Peyer's patch (tissue), 4 donors: ENCODE measurements at regions not wholly inside any gene's neighbourhood (a gene's known extent, or its start where the extent isn't known, plus 50 kb on each side); places are given as distances from the start of the nearest gene placed in this dataset.

Source experiments
- DNase-seq, 3 donors: peaks; one replicate each; pipeline ENCODE4 v3.0.0-alpha.2; 2017 to 2019
- H3K27ac ChIP-seq, 4 donors: fragments of 200-600 bp; sonication (generic); one replicate each; pipeline ENCODE4 v1.5.1; 2016 to 2019
- H3K27me3 ChIP-seq, 2 donors: fragments of 200-600 bp; sonication (generic); one replicate each; pipeline ENCODE4 v1.5.1; 2019
- H3K36me3 ChIP-seq, 3 donors: fragments of 200-600 bp; sonication (generic); one replicate each; pipeline ENCODE4 v1.5.1; 2016 to 2019
- H3K4me1 ChIP-seq, 4 donors: fragments of 200-600 bp; sonication (generic); one replicate each; pipeline ENCODE4 v1.5.1; 2016 to 2019
- H3K4me3 ChIP-seq, 4 donors: fragments of 200-600 bp; sonication (generic); 1 replicate in 3 of 4; 2 replicates in 1 of 4; pipeline ENCODE4 v1.5.1; 2016 to 2019; ENCODE audit warnings: mild to moderate bottlenecking in 1 of 4
- H3K9me3 ChIP-seq, 4 donors: fragments of 200-600 bp; sonication (generic); one replicate each; pipeline ENCODE4 v1.5.1; 2016 to 2019; ENCODE audit warnings: mild to moderate bottlenecking in 1 of 4
- POLR2A ChIP-seq, 2 donors: fragments of 450-650 bp; IDR thresholded peaks; one replicate each; pipeline ENCODE4 v1.5.1; 2017; ENCODE audit warnings: antibody characterized with exemption in 2 of 2, mild to moderate bottlenecking in 2 of 2, moderate library complexity in 2 of 2
- TF ChIP-seq, protein P1 (sequence below), 6 experiments: fragments of 450-650 bp in 4 of 6; fragments of 200-600 bp in 2 of 6; sonication (generic) in 1 of 6; IDR thresholded peaks; one replicate each; pipeline ENCODE4 v1.5.1; 2017 to 2019; ENCODE audit warnings: antibody characterized with exemption in 6 of 6, mild to moderate bottlenecking in 3 of 6, moderate library complexity in 1 of 6

DNA sequence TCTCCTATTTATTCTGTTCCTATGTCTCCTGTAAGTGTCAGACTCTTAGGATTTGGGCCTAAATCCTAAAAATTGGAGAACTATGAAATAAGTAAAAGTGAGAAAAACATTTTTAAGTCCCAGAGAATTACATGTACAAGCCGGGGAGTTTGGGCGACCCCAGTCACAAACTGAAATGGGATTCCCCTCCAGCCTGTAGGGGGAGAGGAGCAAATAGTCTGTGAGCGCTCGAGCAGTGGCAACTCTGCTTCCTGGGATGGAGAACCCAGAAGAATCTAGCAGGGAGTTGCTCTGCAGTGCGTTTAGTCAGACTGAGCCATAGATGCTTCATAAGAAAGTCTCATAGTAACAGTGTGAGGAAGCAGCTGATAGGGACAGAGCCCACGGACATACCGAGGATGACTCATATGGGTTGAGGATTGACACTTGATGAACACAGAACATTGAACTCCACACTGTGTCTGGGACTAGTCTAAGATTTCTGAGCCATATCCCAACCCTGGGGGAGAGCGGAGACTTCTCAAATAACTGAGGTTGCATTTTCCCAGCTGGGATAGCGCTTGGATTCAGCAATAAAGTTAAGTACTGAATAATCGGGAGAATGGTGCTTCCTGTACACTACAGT, 437.2 kb downstream of the BCKDHB start:
- no peak overlapping the region for H3K4me3 ChIP-seq
- DNase-seq: no peak
- TF ChIP-seq POLR2A (IDR thresholded peaks at IDR 0.05): no peak
- TF ChIP-seq, protein P1, sequence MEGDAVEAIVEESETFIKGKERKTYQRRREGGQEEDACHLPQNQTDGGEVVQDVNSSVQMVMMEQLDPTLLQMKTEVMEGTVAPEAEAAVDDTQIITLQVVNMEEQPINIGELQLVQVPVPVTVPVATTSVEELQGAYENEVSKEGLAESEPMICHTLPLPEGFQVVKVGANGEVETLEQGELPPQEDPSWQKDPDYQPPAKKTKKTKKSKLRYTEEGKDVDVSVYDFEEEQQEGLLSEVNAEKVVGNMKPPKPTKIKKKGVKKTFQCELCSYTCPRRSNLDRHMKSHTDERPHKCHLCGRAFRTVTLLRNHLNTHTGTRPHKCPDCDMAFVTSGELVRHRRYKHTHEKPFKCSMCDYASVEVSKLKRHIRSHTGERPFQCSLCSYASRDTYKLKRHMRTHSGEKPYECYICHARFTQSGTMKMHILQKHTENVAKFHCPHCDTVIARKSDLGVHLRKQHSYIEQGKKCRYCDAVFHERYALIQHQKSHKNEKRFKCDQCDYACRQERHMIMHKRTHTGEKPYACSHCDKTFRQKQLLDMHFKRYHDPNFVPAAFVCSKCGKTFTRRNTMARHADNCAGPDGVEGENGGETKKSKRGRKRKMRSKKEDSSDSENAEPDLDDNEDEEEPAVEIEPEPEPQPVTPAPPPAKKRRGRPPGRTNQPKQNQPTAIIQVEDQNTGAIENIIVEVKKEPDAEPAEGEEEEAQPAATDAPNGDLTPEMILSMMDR (IDR thresholded peaks at IDR 0.05): no peak
- no peaks in the 10 kb centered on the region for H3K36me3 ChIP-seq
- no peaks in the 10 kb centered on the region for H3K4me1 ChIP-seq
- H3K9me3 ChIP-seq: no peaks in the 10 kb centered on the region
- no peak overlapping the region for H3K27ac ChIP-seq
- no peaks in the 10 kb centered on the region for H3K27me3 ChIP-seq

DNA sequence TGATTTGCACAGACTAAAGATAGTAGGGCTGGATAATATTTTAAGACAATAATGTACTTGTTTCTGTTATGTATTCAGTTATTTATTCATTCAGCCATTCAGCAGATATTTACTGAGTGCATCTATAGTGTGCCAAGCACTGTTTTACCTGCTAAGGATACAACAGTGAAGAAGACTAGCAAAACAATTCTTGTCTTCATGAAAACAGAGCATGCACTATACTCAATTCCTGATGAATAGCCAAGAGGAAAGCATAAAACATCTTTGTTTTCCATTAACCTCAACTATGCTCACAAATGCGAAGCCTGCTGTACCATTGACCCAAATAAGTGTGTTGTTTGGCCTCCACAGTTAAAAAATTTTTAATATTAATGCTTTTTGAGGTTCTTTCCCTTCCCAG, 436.7 kb downstream of the BCKDHB start:
- Histone ChIP-seq H3K36me3 (no peaks in the 10 kb centered on the region), H3K9me3 (no peaks in the 10 kb centered on the region), H3K27me3 (no peaks in the 10 kb centered on the region), H3K4me3 (no peak overlapping the region), H3K27ac (no peak overlapping the region), H3K4me1 (no peaks in the 10 kb centered on the region)
- TF ChIP-seq, protein P1 (IDR thresholded peaks at IDR 0.05): no peak
- no peak for TF ChIP-seq POLR2A (IDR thresholded peaks at IDR 0.05)
- no peak for DNase-seq

DNA sequence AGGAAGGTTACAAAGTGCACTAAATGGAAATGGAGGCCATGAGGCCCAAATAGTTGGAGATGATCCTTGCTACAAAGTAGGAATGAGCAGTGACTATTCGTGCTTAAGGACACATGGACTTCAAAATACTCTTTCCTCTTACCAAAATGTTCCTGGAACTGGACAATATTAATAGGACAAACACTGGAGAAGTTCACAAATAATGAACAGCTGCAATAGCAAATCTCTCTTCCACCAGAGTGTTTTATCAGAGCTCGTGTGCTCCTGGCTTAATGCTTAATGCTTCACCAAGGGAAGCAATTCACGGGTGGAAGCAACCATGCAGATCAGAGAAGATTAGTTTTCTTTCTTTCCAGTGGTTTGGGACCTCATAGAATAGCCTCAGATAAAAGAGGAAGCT, 435.4 kb downstream of the BCKDHB start:
- no peaks in the 10 kb centered on the region for H3K36me3 ChIP-seq
- H3K4me1 ChIP-seq: no peaks in the 10 kb centered on the region
- H3K9me3 ChIP-seq: no peaks in the 10 kb centered on the region
- no peak for TF ChIP-seq POLR2A (IDR thresholded peaks at IDR 0.05)
- TF ChIP-seq, protein P1 (IDR thresholded peaks at IDR 0.05): no peak
- no peak overlapping the region for H3K4me3 ChIP-seq
- no peak for DNase-seq
- no peaks in the 10 kb centered on the region for H3K27me3 ChIP-seq
- H3K27ac ChIP-seq: no peak overlapping the region

DNA sequence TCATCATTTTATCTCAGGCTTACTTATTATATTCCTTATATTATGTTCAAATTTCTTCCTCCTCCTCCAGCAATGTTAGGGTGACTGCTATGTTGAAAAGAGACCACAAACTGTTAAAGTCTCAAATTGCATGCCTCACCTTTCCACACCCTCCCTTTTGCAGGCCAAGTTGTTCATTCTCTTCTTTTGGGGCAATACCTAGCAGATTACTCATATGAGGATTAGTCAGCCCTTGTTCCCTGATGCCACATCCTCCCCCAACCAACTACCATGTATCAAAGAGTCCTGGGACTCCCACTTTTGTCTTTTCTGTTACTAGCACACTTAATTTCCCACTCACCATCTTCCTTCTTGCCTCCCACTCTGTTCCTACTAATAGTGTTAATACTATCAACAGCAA, 434.7 kb downstream of the BCKDHB start:
- no peak overlapping the region for H3K27ac ChIP-seq
- H3K9me3 ChIP-seq: no peaks in the 10 kb centered on the region
- DNase-seq: no peak

DNA sequence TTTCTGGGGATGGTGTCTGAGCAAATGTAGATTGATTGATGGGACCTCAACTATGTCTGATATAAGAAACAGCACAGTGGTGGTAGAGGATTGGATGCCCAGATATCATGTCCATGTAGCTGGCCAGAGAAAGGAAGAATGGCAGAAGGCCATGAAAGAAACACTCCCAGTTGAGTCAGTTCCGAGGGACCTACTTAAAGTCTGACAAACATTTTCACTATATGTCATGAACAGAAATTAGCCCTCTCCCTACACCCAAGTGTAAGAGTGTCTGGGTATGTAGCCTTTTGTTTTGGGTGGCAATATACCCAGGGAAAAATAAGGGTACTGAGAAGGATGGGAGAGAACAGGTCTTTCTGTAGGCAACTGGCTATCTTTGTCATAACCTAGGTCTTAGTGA, 434.2 kb downstream of the BCKDHB start:
- H3K4me3 ChIP-seq: no peak overlapping the region

More for the DNA sequence above, 434.7 kb downstream of the BCKDHB start:
- TF ChIP-seq, protein P1 (IDR thresholded peaks at IDR 0.05): no peak
- no peak for TF ChIP-seq POLR2A (IDR thresholded peaks at IDR 0.05)
- Histone ChIP-seq H3K27me3 (no peaks in the 10 kb centered on the region), H3K36me3 (no peaks in the 10 kb centered on the region), H3K4me1 (no peaks in the 10 kb centered on the region), H3K4me3 (no peak overlapping the region)

More for the DNA sequence above, 434.2 kb downstream of the BCKDHB start:
- Histone ChIP-seq H3K36me3 (no peaks in the 10 kb centered on the region), H3K27ac (no peak overlapping the region), H3K4me1 (no peaks in the 10 kb centered on the region), H3K27me3 (no peaks in the 10 kb centered on the region), H3K9me3 (no peaks in the 10 kb centered on the region)
- TF ChIP-seq, protein P1 (IDR thresholded peaks at IDR 0.05): no peak
- no peak for TF ChIP-seq POLR2A (IDR thresholded peaks at IDR 0.05)
- DNase-seq: no peak
